ENCODE measurements at regions not wholly inside any gene's neighbourhood (a gene's known extent, or its start where the extent isn't known, plus 50 kb on each side); places are given as distances from the start of the nearest gene placed in this dataset.

DNA sequence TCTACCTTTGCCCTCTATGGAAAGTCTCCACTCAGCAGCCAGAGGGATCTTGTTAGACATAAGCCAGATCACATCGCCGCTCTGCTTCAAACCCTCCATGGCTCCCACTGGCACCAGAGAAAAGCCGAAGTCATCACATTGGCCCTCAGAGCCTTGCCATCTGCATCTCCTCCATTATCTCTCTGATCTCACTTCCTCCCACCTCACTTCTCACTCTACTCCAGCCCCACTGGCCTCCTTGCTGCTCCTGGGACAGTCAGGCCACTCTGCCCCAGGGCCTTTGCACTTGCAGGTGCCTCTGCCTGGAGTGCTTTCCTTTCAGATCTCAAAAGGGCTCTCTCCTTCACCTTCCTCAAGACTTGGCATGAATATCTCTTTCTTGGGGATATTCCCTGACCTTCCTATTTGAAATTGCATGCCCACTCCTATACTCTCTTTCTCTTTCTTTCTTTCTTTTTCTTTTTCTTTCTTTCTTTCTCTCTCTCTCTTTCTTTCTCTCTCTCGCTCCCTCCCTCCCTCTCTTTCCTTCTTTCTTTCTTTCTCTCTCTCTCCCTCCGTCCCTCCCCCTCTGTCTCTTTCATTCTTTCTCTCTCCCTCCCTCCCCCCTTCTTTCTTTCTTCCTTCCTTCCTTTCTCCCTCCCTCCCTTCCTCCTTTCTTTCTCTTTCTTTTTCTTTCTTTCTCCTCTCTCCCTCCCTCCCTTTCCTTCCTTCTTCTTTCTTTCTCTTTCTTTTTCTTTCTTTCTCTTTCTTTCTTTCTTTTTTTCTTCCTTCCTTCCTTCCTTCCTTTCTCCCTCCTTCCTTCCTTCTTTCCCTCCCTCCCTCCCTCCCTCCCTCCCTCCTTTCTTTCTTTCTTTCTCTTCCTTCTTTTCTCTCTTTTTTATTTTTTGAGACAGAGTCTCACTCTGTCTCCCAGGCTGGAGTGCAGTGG is 96.0 kb upstream of the CASZ1 start:
- in situ Hi-C loops (cut with MboI; ENCODE audit: low sequenced_read_pairs), result no loop called here

DNA sequence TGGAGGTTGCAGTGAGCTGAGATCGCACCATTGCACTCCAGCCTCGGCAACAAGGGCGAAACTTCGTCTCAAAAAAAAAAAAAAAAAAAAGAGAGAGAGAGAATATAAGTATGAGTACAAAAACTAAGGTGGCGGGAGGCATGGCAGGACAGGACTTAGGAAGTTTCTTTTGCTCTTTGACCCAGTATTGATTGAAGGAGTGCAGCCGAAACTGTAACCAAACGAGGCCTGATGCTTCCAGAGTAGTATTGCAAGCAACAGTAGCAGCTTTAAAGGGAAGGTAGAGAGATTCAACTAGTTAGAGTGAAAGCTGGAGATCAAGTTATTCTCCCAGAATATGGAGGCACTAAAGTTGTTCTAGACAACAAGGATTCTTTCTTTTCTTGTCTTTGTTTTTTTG is 99.2 kb upstream of the CASZ1 start:
- in situ Hi-C loops (cut with MboI; ENCODE audit: low sequenced_read_pairs), result no loop called here

DNA sequence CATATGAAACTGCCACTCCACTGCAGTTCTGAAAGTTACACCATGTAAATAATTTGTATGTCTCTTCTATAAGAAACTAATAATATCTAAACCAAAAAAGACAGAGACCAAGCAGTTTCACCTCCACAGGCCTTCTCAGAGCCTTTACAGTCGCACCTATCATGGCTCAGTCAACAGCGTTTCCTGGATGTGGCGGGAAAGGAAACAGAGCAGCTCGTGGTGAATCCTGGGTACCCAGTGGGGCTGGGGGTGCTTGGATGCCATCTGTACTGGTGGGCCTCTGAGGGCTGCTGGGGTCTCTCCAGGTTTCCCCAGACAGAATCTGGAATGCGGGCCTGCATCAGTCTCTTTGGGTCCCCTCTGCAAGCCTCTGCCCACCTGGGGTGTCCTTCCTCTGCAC is 100.2 kb upstream of the CASZ1 start:
- in situ Hi-C loops (cut with MboI; ENCODE audit: low sequenced_read_pairs), result no loop called here

DNA sequence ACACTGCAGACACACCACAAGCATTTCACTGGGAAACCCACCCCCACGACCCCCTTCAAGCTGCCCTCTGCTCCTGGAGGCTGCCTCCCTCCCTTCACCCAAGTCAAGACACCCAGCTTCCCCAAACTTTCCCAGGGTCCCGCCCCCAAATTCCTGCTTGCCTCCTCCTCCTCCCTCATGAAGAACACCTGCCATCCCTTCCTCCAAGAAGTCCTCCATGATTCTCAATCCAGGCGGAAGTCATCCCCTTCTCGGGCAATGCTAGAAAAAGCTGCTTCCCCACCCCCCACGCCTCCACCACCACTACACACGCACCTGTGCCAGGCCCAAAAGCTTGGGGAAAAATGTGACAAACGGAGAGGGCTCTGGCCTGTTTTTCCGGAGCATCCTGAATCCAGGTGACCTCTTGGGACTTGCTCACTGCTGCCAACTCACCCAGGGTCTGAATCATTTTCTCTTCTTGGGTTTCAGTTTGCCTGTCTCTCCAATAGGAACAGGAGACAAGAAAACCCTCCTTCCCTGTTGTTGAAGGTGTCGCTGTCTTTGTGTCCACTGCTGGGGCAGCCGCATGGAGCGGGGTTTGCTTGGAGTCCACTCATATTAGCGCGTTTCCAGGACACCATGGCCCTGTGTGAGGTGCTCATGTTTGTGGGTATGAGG is 101.0 kb upstream of the CASZ1 start:
- in situ Hi-C loops (cut with MboI; ENCODE audit: low sequenced_read_pairs), result no loop called here

DNA sequence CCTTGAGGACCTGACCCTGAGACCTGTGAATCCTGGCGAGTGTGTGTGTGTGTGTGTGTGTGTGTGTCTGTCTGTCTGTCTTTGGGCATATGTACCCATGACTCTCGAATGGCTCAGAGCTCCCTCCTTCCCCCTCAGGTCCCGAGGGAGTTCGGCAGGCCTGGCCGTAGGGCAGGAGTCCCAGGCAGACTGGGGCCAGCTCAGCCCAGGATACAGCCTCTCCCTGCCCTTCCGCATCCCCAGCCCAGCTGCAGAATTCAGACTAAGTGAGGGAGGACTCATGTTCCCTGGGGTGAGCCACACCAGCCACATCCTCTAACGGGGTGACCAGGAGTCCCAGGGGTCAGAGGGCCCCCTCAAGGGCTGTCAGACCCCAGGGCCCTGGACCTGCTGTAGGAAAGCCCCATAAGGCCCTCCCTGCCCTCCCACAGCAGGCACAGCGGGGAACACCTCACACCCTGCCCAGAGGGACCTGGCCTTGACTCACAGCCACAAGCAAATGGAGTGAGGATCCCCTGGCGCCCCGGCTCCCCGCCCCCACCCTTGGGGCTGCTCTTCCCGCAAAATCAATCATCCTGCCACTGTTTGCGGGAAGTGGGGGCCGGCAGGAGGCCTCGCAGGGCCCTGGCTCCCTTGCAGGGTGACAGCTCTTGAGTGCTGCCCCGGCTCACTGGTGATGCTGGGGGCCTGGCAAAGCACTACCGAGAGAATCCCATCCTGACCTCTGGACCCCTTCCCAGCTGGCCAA is 101.7 kb upstream of the CASZ1 start:
- in situ Hi-C loops (cut with MboI; ENCODE audit: low sequenced_read_pairs), result no loop called here

DNA sequence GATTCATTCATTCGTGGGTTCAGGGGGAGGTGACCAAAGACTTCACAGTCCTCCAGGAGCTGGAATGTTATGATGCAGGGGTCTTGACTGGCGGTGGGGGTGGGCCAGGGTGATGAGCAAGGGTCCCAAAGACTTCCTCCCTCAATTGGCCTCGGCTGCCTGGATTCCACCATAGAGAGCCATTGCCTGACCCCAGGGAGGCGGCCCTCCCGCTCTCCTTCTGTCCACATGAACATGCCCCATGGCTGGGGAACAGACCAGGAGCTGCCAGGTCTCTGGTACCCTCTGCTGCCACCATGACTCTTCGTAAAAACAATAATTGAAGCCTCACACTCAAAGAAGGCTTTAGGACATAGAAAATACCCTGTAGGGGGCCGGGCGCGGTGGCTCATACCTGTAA is 102.5 kb upstream of the CASZ1 start:
- in situ Hi-C loops (cut with MboI; ENCODE audit: low sequenced_read_pairs), result no loop called here

DNA sequence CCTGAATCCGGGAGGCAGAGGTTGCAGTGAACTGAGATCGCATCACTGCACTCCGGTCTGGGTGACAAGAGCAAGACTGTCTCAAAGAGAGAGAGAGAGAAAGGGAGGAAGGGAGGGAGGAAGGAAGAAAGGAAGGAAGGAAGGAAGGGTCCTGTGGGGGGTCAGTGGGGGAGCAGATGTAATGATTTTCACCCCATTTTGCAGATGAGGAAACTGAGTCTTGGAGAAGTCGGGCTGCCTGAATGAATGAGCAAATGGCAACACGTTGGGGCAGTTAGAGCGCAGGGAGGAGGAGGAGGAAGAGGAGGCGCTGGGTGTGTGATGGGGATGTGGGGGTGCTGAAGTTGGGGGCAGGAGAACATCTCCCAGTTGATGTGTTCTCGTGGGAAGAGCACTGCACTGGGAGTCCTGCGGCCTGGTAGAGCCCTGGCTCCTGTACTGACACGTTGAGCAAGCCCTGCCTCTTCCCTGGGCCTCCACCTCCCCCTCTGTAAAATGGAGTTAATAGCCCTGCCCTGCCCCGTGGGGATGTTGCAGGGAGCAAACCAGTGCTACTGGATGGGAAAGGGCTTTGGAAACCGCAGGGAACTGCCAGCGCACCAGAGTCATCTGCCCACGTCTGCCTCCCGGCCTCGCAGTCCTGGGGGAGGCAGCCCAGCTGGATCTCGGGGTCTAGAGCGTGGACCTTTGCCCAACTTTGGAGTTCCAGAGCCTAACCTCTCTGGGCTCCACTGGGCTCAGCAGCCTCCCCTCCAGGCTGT is 103.2 kb upstream of the CASZ1 start:
- in situ Hi-C loops (cut with MboI; ENCODE audit: low sequenced_read_pairs), result no loop called here

DNA sequence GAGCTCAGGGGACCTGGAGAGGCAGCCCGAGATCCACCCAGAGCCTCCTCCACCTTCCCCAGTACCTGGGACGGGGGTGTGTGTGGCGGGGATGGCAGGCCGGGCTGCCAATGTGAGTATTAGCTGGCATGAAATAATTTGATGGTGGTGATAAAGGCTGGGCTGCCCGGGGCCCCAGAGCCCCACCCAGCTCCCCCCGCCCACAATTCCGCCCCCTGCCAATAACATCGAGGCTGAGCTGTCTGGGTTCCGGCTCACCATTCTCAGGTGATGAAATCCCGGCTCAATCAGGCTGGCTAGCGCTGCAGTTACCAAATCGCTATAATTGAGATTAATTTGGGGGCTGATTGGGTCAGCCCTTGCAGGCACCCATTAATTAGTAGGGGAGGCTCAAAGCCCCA is 103.8 kb upstream of the CASZ1 start:
- in situ Hi-C loops (cut with MboI; ENCODE audit: low sequenced_read_pairs), result no loop called here

DNA sequence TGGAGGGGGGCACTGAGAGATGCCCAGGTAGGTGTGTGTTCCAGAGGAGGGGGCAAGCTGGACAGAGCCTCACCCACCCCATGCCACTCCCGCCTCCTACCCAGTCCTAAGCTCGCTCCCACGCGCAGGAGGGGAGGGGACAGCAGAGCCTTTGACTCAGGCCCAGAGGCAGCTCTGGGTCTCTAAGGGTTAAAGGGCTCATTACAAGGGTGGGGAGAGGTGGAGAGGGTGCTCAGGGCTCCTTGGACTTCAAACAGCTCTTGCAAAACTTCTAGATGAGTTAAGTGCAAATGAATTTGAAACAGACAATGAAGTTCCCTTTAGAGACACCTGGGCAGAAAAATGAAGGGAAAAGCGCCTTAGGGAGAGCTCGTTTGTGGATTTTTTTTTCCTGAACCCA is 104.2 kb upstream of the CASZ1 start:
- in situ Hi-C loops (cut with MboI; ENCODE audit: low sequenced_read_pairs), result no loop called here

DNA sequence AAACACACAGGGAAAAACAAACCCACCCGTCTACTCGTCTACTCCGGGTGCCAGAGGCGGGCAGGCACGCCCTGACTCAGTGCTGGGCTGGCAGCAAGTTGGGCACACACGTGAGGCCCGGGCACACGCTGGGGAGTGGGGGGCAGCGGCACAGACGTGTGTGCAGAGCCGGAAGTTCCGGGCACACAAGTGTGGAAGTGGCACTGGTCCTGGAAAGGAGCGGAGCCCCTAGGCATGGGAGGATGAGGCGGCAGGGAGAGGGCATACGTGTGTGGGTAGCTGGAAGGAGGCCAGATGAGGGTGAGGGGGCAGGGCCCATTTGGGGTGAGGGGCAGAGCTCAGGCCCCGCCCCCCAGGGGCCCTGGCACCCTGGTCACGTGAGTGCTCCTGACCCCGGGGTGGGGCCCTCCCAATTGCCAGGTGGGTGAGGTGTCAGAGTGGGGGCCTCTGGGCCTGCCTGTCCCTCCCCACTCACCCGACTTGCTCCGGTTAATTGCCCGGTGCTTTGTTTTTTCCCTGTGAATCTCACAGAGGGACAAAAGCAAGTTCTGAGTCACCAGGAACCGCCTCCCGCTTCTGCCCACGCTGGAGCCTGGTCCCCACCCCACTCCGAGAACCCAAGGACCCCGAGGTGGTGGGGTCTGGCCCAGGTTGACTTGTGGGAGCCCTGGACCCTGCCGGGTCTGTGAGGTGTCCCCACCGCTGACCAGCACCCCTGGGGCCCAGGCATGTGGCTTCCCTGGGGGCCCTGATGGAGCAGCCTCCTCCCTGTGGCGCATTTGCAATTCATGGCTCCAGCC is 104.8 kb upstream of the CASZ1 start:
- in situ Hi-C loops (cut with MboI; ENCODE audit: low sequenced_read_pairs), result no loop called here

DNA sequence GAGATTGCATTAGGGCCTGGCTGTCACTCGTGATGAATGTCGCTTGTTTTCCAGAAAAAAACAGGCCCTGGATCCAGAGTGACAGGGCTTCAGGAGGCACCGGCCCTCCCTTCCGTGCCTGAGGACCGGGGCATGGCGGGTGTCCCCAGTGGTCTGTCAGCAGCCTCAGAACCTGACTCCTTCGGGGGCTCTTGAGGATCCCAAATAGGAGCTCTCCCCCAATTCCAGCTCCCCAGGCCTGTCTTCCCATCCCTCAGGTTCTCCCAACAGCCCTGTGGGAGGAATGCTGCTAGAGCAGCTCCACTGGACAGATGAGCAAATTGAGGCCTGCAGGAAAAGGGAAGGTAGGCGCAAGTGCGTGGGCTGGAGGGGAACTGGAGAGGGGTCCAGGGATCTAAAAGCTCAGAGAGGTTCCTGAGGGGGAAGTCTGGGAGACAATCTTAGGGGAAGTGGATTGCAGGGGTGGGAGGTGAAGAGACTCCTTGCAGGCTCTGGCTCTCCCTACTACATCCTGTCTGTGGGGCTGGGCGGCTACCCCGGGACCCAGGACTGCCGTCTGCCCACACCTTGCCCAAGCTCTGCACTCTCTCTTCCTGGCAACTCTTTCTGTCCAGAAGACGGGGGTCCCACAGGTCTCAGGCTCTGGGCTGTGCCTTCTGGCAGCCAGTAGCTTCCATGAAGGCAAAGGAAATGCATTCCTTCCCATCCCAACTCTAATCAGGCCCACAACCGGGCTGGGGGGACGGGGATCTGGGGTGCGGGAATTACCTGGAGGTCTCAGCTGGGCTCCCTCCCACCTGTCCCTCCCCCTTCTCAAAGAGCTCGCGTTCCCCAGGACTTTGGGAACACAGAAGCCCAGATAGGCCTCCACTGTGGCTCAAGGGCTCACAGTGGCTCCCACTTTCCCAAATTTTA is 105.7 kb upstream of the CASZ1 start:
- in situ Hi-C loops (cut with MboI; ENCODE audit: low sequenced_read_pairs), result no loop called here

DNA sequence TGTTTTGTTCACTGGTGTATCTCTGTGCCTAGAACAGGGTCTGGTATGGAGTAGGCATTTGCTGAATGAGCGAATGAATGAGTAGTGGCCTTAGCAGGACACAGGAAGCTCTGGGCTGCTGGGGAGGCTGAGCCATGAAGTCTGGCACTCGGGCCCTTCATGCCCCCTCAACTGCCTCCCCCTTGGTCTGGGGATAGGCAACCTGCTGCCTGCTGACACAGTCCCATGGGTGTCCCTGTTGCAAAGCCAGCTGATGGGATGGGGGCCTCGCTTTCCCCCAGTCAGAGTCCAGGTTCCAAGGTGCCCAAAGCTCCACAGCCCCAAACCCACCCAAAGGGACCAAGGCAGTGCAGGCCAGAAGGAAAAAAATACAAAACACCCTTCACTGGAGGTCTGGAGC is 107.0 kb upstream of the CASZ1 start:
- in situ Hi-C loops (cut with MboI; ENCODE audit: low sequenced_read_pairs), result no loop called here

DNA sequence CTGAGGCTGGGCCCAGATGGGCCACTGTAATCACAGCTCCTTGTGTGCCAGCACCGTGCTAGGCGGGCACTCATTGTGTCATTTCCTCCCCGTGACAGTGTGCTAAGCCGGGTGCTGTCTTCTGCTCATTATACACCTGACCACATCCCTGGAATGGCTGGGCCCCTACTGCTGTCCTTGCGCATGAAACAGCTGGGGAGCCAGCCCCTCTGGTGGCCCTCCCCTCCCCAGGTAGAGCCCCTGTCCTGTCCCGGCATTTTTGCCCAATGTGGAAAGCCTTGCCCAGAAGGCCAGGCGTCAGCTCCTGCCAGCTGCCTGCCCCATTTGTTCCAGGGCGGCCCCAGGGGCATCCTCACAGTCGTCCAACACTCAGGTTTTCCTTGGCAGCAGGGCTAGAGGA is 107.4 kb upstream of the CASZ1 start:
- in situ Hi-C loops (cut with MboI; ENCODE audit: low sequenced_read_pairs), result no loop called here

DNA sequence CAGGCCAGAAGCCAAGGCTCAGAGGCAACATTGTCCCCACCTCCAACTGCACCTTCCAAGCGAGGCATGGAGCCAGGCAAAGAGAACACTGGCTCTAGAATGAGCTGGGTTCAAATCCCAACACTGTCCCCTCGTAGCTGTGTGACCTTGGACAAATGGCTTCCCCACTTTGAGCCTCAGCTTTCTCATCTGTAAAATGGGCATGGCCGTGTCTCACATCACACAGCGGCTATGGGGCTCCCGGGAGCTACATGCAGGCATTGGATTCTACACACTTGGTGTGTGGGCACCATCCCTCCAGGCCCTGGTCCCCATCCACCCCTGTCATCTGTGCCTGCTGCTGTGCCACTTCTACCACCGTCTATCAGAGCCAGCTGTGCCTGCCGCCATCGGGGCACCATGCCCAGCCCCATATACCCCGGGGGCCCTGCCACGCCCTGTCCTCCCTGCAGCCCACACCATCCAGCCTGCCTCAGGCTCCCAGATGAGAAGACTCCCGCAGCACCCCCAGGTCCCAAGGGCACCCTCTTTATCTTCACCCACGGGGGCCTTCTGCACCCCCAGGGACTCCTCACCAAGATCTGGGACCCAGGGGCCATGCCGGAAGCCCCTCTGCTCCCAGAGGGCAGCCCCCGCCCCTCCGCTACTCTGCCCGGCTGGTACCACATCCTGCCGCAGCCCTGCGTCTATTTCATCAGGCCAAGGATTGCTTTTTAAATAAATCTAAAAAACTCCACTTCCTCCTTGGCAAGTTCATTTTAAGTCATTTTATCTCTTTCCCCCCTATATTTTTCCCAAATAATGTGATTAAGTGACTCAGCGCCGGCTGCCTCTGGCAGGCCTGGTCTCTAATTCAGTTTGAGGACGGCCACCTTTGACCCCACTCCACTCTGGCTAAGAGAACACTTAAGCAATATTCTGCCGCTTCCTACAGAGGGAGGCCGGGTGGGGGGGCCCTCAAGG is 107.8 kb upstream of the TARDBP start:
- in situ Hi-C loops (cut with MboI; ENCODE audit: low sequenced_read_pairs), result no loop called here

DNA sequence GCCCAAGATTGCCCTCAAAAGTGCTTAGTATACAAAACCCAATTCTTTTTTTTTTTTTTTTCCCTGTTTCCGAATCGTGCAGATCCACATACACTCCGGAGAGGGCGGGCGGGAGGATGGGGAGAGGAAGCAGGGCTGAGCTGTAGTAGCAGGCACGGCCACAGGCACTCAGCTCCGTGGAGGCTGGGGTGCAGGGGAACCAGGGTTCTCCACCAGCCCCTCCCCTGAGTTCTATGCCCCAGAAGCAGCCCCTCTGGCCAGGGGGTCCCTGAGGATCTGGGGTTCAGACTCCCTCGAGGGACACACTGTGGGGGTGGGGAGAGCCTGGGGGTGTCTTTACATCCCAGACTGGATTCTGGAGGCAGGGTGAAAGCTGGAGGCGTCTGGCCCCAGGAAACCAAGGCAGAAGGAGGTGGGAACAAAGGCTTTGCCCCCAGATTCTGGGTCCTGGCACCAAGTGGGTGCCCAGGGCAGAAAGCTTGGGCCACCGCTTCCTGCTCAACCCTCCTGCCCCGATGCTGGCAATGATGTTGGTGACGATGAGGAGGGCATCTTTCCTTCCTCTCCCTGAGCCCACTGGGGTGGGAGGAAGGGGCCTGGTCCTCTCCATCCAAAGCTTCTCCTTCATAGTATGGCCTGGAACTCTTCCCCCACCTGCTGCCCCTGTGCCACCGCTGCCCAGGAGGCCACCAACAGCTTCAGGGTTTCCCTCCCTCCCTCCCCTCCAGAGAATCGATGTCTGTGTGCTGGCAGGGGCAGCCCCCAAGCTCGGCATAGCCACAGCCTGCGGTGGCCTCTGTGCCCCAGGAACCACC is 106.4 kb upstream of the TARDBP start:
- in situ Hi-C loops (cut with MboI; ENCODE audit: low sequenced_read_pairs), result no loop called here

DNA sequence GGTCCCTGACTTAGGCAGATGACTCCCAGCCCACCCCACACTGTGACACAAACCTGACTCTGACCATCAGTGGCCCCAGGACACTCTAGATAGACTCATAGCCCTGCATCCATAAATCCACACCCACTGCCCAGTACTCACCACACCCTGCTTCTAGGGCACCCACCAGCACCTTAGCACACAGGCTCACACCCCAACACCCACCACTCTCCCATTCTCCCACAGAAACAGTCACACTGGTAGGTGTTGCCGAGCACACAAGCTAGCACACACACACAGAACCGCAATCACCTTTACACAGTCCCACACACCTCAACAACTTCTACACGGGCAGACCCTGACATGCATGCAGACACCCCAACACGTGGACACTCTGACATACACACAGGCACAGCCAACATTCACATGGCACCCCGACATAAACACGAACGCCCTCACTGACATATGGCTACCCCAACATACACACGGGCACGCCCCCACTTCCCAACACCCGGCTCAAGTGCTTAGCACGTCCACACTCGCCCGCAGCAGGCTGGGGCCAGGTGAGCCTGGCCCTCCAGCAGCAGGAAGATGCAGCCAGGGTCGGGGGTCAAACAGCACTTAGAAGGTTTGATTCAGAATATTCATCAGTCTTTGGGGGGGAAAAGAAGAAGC is 105.5 kb upstream of the TARDBP start:
- in situ Hi-C loops (cut with MboI; ENCODE audit: low sequenced_read_pairs), result no loop called here

DNA sequence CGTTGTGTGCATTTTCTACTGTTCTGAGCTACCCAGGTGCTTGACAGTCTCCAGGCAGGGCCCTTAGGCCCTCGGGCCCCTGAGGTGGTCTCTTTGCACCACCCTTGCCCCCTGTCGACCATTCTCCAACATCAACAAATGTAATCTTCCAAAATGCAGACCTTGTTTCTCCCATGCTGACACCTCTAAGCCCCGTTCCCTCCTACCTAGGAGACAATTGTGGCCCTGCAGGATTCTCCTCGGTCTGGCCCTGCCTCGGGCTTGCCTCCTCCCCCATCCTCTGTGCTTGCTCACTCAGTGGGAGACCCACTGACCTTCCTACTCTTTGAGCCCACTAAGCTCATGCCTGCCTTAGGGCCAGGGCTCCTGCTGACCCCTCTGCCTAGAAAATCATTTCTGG is 104.2 kb upstream of the TARDBP start:
- in situ Hi-C loops (cut with MboI; ENCODE audit: low sequenced_read_pairs), result no loop called here
